ENCODE measurements at regions not wholly inside any gene's neighbourhood (a gene's known extent, or its start where the extent isn't known, plus 50 kb on each side); places are given as distances from the start of the nearest gene placed in this dataset.

GRCh38 chr1:65687428-65688214 lies 105.1 kb upstream of the PDE4B start:
- Mint-ChIP-seq H3K36me3 (ENCODE audit: insufficient read depth, unreplicated experiment) (no peaks in the 10 kb centered on the region), H3K9me3 (ENCODE audit: low read depth, unreplicated experiment) (no peaks in the 10 kb centered on the region), H3K4me1 (ENCODE audit: low read depth, unreplicated experiment) (no peaks in the 10 kb centered on the region), H3K27me3 (ENCODE audit: unreplicated experiment) (peaks cover 25% of the 10 kb centered on the region), H3K4me3 (ENCODE audit: low read depth, unreplicated experiment) (no peak overlapping the region), H3K27ac (ENCODE audit: unreplicated experiment) (no peak overlapping the region)
- intact Hi-C loops (cut with micrococcal nuclease; ENCODE audit: unreplicated experiment), result loop anchor here (1.0 to 2.0 kb wide), 3 partner anchors 257 to 625 kb away; no protein-coding TSS in a partner anchor
- no TSS peak for BruUV-seq (replicated peaks)
- TF ChIP-seq CTCF (IDR thresholded peaks at IDR 0.05; ENCODE audit: unreplicated experiment), result peak; percentile 95
- peak; percentile 90 for DNase-seq
- CTCF ChIA-PET, result interaction anchor here (0.9 to 1.7 kb wide), 12 partner anchors 17 to 625 kb away, joined by 3 to 28 read pairs (median 6); partner anchors contain the start of genes DNAJC6, LEPR and LEPROT

- no peaks in the 10 kb centered on the region for H3K9me3 Mint-ChIP-seq (ENCODE audit: low read depth, unreplicated experiment)
- H3K27ac Mint-ChIP-seq (ENCODE audit: unreplicated experiment), result no peak overlapping the region
- intact Hi-C loops (cut with micrococcal nuclease; ENCODE audit: unreplicated experiment), result no loop called here
- no peak for DNase-seq
- no TSS peak for BruUV-seq (replicated peaks)
- no peak overlapping the region for H3K4me3 Mint-ChIP-seq (ENCODE audit: low read depth, unreplicated experiment)
- TF ChIP-seq CTCF (IDR thresholded peaks at IDR 0.05; ENCODE audit: unreplicated experiment), result no peak
- H3K27me3 Mint-ChIP-seq (ENCODE audit: unreplicated experiment), result peaks cover 22% of the 10 kb centered on the region
- no peaks in the 10 kb centered on the region for H3K36me3 Mint-ChIP-seq (ENCODE audit: insufficient read depth, unreplicated experiment)
- CTCF ChIA-PET, result interaction anchor here (0.9 to 1.7 kb wide), 12 partner anchors 16 to 625 kb away, joined by 3 to 28 read pairs (median 6); partner anchors contain the start of genes DNAJC6, LEPR and LEPROT
- H3K4me1 Mint-ChIP-seq (ENCODE audit: low read depth, unreplicated experiment), result no peaks in the 10 kb centered on the region
Measured at GRCh38 chr1:65688215-65688566, 104.5 kb upstream of the PDE4B start.

GRCh38 chr1:65688848-65689247 lies 103.8 kb upstream of the PDE4B start:
- CTCF ChIA-PET, result interaction anchor here (0.6 kb wide), 1 partner anchor 542 kb away, joined by 4 read pairs; no protein-coding TSS in a partner anchor

GRCh38 chr1:65691152-65691900 lies 101.4 kb upstream of the PDE4B start:
- Mint-ChIP-seq H3K9me3 (ENCODE audit: low read depth, unreplicated experiment) (no peaks in the 10 kb centered on the region), H3K36me3 (ENCODE audit: insufficient read depth, unreplicated experiment) (no peaks in the 10 kb centered on the region), H3K4me3 (ENCODE audit: low read depth, unreplicated experiment) (no peak overlapping the region), H3K27me3 (ENCODE audit: unreplicated experiment) (no peaks in the 10 kb centered on the region), H3K27ac (ENCODE audit: unreplicated experiment) (no peak overlapping the region), H3K4me1 (ENCODE audit: low read depth, unreplicated experiment) (no peaks in the 10 kb centered on the region)
- no peak for DNase-seq
- intact Hi-C loops (cut with micrococcal nuclease; ENCODE audit: unreplicated experiment), result no loop called here
- TF ChIP-seq CTCF (IDR thresholded peaks at IDR 0.05; ENCODE audit: unreplicated experiment), result no peak
- BruUV-seq (replicated peaks), result no TSS peak
- CTCF ChIA-PET, result no interaction called here

More at GRCh38 chr1:65688848-65689247, 103.8 kb upstream of the PDE4B start:
- DNase-seq, result no peak
- no peaks in the 10 kb centered on the region for H3K36me3 Mint-ChIP-seq (ENCODE audit: insufficient read depth, unreplicated experiment)
- H3K27ac Mint-ChIP-seq (ENCODE audit: unreplicated experiment), result no peak overlapping the region
- no TSS peak for BruUV-seq (replicated peaks)
- H3K9me3 Mint-ChIP-seq (ENCODE audit: low read depth, unreplicated experiment), result no peaks in the 10 kb centered on the region
- intact Hi-C loops (cut with micrococcal nuclease; ENCODE audit: unreplicated experiment), result no loop called here
- H3K4me3 Mint-ChIP-seq (ENCODE audit: low read depth, unreplicated experiment), result no peak overlapping the region
- TF ChIP-seq CTCF (IDR thresholded peaks at IDR 0.05; ENCODE audit: unreplicated experiment), result no peak
- H3K4me1 Mint-ChIP-seq (ENCODE audit: low read depth, unreplicated experiment), result no peaks in the 10 kb centered on the region
- H3K27me3 Mint-ChIP-seq (ENCODE audit: unreplicated experiment), result peaks cover 16% of the 10 kb centered on the region
